Upper lobe of left lung (tissue), 6 donors: ENCODE measurements at regions not wholly inside any gene's neighbourhood (a gene's known extent, or its start where the extent isn't known, plus 50 kb on each side); places are given as distances from the start of the nearest gene placed in this dataset.

Source experiments
- ATAC-seq, 2 donors: fragments of 200-7000 bp; cut with Tn5 transposase; one replicate each; pipeline ENCODE4 v1.9.1; 2022; ENCODE audit warnings: mild to moderate bottlenecking in 2 of 2, moderate library complexity in 2 of 2; ENCODE audit not compliant: low FRiP score in 2 of 2
- DNase-seq, 2 donors: peaks; one replicate each; pipeline ENCODE4 v3.0.0-alpha.2; 2019 to 2020
- H3K27ac ChIP-seq, 4 donors: fragments of 200-600 bp; sonication (generic); one replicate each; pipeline ENCODE4 v1.5.1; 2016 to 2019
- H3K27me3 ChIP-seq, 4 donors: fragments of 200-600 bp; sonication (generic); one replicate each; pipeline ENCODE4 v1.5.1; 2017 to 2019
- H3K36me3 ChIP-seq, 4 donors: fragments of 200-600 bp; sonication (generic); one replicate each; pipeline ENCODE4 v1.5.1; 2016 to 2019
- H3K4me1 ChIP-seq, 4 donors: fragments of 200-600 bp; sonication (generic); one replicate each; pipeline ENCODE4 v1.5.1; 2018 to 2019
- H3K4me3 ChIP-seq, 4 donors: fragments of 200-600 bp; sonication (generic); one replicate each; pipeline ENCODE4 v1.5.1; 2017 to 2019; ENCODE audit warnings: mild to moderate bottlenecking in 2 of 4, moderate library complexity in 1 of 4
- H3K9me3 ChIP-seq, 4 donors: fragments of 200-600 bp; sonication (generic); one replicate each; pipeline ENCODE4 v1.5.1; 2018 to 2019
- CTCF ChIP-seq, 6 experiments: fragments of 450-650 bp in 4 of 6; fragments of 200-600 bp in 2 of 6; sonication (generic) in 2 of 6; IDR thresholded peaks; one replicate each; pipeline ENCODE4 v1.5.1; 2016 to 2019; ENCODE audit warnings: antibody characterized with exemption in 6 of 6
- EP300 ChIP-seq, 4 donors: sonication (generic); formaldehyde crosslinking; IDR thresholded peaks; one replicate each; pipeline ENCODE4 v1.5.1; 2017; ENCODE audit warnings: antibody characterized with exemption in 4 of 4, control low read depth in 2 of 4
- POLR2A ChIP-seq, 4 donors: fragments of 450-650 bp; IDR thresholded peaks; one replicate each; pipeline ENCODE4 v1.5.1; 2016 to 2017; ENCODE audit warnings: antibody characterized with exemption in 4 of 4, mild to moderate bottlenecking in 2 of 4
- POLR2AphosphoS5 ChIP-seq, 2 donors: sonication (generic); formaldehyde crosslinking; IDR thresholded peaks; one replicate each; pipeline ENCODE4 v1.5.1; 2017; ENCODE audit warnings: antibody characterized with exemption in 2 of 2
- WGBS, 2 donors: methylation state at CpG; one replicate each; pipeline ENCODE4 v1.1.5; 2017 to 2018; 5-methylcytosine and 5-hydroxymethylcytosine counted together
- donor health status: DM: no; HTN: no; CAD: no; lungs with moderate emphysema.
- donor health status: DM: no; HTN: yes; CAD: no; lungs with severe emphysema.

- no peaks in the 10 kb centered on the region for H3K9me3 ChIP-seq
- no peak overlapping the region for H3K4me3 ChIP-seq
- H3K27ac ChIP-seq = no peak overlapping the region
- peaks cover 0 to 2% (median 0%) of the 10 kb centered on the region in 4 donors for H3K27me3 ChIP-seq
- TF ChIP-seq CTCF (IDR thresholded peaks at IDR 0.05) (no peak), POLR2AphosphoS5 (IDR thresholded peaks at IDR 0.05) (no peak), EP300 (IDR thresholded peaks at IDR 0.05) (no peak), POLR2A (IDR thresholded peaks at IDR 0.05) (no peak)
- no peak for DNase-seq
- H3K4me1 ChIP-seq = no peaks in the 10 kb centered on the region
- H3K36me3 ChIP-seq = no peaks in the 10 kb centered on the region
- WGBS, 2 donors = 11 to 55% methylated on average over 1 of the region's 1 CpG
- no peak for ATAC-seq
Measured at GRCh38 chr1:38778521-38778920, 81.1 kb downstream of the RRAGC start.

DNA sequence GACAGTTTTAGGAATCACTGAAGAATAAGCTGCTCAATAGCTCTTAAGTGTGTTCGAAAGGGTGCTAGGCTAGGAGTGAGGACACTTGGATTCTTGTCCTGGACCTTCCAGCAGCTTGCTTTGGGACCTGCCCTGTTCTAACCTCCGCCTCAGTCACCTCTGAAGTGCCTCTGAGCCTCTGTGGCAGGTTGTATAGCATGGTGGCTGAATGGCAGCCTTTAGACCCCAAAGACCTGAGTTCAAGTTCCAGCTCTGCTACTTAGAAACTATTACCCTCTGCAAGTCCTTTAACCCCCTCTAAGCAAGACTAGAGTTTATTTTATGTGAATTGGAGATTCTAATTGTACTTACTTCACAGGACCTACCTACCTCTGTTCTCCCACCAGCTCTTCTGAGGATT lies 81.5 kb downstream of the RRAGC start:
- DNase-seq (no peak), ATAC-seq (no peak)
- Histone ChIP-seq H3K9me3 (no peaks in the 10 kb centered on the region), H3K4me1 (no peaks in the 10 kb centered on the region), H3K36me3 (no peaks in the 10 kb centered on the region), H3K27ac (no peak overlapping the region), H3K4me3 (no peak overlapping the region), H3K27me3 (peaks cover 0 to 2% (median 0%) of the 10 kb centered on the region in 4 donors)
- 75 to 88% methylated on average over 2 of the region's 2 CpGs for WGBS, 2 donors
- TF ChIP-seq POLR2A (IDR thresholded peaks at IDR 0.05) (no peak), CTCF (IDR thresholded peaks at IDR 0.05) (no peak), POLR2AphosphoS5 (IDR thresholded peaks at IDR 0.05) (no peak), EP300 (IDR thresholded peaks at IDR 0.05) (no peak)

DNA sequence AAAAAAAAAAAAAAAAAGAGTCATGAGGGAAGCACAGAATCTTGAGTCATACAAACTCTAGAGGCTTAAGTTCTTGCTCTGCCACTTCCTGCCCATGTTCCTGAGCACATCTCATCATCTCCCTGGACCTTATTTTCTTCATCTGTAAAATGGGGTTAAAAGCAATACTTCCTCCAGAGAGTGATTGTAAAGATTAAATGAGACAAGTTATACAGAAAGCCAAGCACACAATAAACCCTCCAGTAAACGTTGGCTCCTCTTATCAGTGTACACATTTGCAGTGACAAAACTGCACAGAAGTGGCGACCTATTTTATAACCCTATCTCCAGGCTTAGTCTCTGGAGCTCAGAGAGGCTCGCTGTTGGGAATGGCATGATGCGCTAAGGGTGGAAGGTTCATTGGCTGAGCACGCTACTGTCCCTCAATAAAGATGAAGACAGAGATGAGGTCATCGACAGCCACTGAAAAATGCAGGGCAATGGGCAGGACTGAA lies 82.1 kb downstream of the RRAGC start:
- WGBS, 2 donors = 67 to 68% methylated on average over 6 of the region's 6 CpGs
- H3K36me3 ChIP-seq = no peaks in the 10 kb centered on the region
- no peak overlapping the region for H3K27ac ChIP-seq
- H3K4me3 ChIP-seq = no peak overlapping the region
- H3K4me1 ChIP-seq = no peaks in the 10 kb centered on the region
- peaks cover 0 to 2% (median 0%) of the 10 kb centered on the region in 4 donors for H3K27me3 ChIP-seq
- ATAC-seq = no peak
- TF ChIP-seq POLR2AphosphoS5 (IDR thresholded peaks at IDR 0.05) (no peak), EP300 (IDR thresholded peaks at IDR 0.05) (no peak), POLR2A (IDR thresholded peaks at IDR 0.05) (no peak), CTCF (IDR thresholded peaks at IDR 0.05) (no peak)
- no peak for DNase-seq
- H3K9me3 ChIP-seq = no peaks in the 10 kb centered on the region

DNA sequence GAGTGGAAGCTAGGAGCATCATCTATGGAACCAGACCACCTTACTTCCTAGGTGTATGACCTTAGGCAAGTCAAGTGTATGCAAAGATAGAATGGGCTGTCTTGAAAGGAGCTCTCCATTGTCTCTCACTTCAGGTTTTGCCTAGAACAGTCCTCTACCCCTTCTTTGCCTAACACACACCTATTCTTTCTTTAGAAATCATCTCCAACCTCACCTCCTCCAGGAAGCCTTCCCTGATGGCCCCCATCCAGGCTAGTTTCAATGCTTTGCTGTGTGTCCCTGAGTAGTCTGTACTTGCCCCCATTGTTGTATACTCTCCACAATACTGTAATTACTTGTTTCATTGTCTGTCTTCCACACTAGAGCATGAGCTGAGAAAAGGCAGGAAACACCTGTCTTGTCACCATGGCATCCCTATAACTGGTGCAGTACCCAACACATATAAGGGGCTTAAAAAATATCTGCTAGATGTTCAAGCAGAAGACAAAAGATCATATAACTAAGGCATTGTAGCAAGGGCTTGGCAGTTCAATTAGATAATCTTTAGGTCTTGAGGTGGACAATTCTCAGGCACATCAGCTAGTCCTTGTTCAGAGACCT lies 83.0 kb downstream of the RRAGC start:
- ATAC-seq (no peak), DNase-seq (no peak)
- H3K27ac ChIP-seq = no peak overlapping the region
- no peaks in the 10 kb centered on the region for H3K27me3 ChIP-seq
- H3K4me3 ChIP-seq = no peak overlapping the region
- H3K9me3 ChIP-seq = no peaks in the 10 kb centered on the region
- H3K36me3 ChIP-seq = no peaks in the 10 kb centered on the region
- H3K4me1 ChIP-seq = no peaks in the 10 kb centered on the region
- TF ChIP-seq POLR2A (IDR thresholded peaks at IDR 0.05) (no peak), EP300 (IDR thresholded peaks at IDR 0.05) (no peak), POLR2AphosphoS5 (IDR thresholded peaks at IDR 0.05) (no peak), CTCF (IDR thresholded peaks at IDR 0.05) (no peak)

GRCh38 chr1:38775175-38775845 lies 84.3 kb downstream of the RRAGC start:
- Histone ChIP-seq H3K4me1 (no peaks in the 10 kb centered on the region), H3K9me3 (no peaks in the 10 kb centered on the region), H3K36me3 (no peaks in the 10 kb centered on the region), H3K27ac (no peak overlapping the region), H3K4me3 (no peak overlapping the region), H3K27me3 (no peaks in the 10 kb centered on the region)
- WGBS, 2 donors = 90 to 92% methylated on average over 9 of the region's 9 CpGs
- DNase-seq = no peak
- TF ChIP-seq EP300 (IDR thresholded peaks at IDR 0.05) = no peak
- no peak for TF ChIP-seq POLR2A (IDR thresholded peaks at IDR 0.05)
- no peak for TF ChIP-seq CTCF (IDR thresholded peaks at IDR 0.05)
- TF ChIP-seq POLR2AphosphoS5 (IDR thresholded peaks at IDR 0.05) = no peak
- ATAC-seq = no peak
